Embryonic facial prominence (tissue), 1 donor: ENCODE measurements at regions not wholly inside any gene's neighbourhood (a gene's known extent, or its start where the extent isn't known, plus 50 kb on each side); places are given as distances from the start of the nearest gene placed in this dataset.

Experiments
- DNase-seq: peaks from one replicate; pipeline ENCODE4 v3.0.0-alpha.2; 2016; ENCODE audit errors: extremely low spot score

DNA sequence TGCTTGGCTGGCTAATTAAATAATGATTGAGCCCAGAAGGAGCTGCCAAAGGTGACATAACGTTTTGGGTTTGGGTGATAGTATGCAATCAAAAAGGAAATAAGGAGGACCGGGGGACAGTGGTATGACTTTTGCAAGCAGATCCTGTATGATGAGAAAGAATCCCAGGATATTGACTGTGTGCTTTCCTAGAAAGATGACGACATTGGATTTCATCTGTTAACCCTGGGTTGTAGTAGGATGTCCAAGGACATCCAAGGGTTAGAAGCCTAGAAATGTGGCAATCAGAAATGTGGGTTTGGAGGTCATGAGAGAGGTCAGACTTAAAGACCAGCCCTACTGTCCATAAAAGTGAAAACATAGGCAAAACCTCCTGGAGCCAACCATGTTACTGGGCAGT lies 50.3 kb upstream of the HMHB1 start:
- no peak for DNase-seq

DNA sequence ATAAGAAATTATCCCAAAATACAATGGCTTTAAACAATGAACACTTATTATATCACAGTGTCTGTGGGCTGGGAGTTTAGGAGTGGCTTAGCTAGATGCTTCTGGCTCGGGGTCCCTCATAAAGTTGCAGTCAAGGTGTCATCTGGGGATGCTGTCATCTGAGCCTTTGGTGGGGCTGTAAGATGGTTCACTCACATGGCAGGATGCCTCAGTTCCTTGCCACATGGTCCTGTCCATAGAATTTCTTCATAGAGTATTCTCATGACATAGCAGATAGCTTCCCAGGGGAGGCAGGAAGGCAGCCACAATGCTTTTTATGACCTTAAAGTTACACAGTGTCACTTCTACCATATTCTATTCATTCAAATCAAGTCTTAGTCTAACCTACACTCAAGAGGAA lies 51.2 kb upstream of the HMHB1 start:
- DNase-seq: no peak

DNA sequence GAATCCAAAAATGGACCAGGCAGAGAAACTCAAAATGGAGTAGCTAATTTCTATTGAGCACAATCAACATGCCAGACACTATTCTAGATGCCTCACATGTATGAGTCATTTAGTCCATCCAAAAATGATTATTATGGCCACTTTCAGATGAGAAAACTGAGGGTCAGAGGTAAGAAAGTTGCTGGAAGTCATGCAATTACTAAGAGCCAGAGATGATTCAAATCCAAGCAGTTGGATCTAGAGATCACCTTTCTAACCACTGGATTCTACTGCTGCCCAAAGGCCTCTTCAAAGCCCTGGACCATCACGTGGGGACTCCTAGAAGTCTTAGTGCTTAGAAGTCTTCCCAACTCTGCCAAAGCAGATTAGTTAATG lies 51.8 kb upstream of the HMHB1 start:
- DNase-seq: no peak

DNA sequence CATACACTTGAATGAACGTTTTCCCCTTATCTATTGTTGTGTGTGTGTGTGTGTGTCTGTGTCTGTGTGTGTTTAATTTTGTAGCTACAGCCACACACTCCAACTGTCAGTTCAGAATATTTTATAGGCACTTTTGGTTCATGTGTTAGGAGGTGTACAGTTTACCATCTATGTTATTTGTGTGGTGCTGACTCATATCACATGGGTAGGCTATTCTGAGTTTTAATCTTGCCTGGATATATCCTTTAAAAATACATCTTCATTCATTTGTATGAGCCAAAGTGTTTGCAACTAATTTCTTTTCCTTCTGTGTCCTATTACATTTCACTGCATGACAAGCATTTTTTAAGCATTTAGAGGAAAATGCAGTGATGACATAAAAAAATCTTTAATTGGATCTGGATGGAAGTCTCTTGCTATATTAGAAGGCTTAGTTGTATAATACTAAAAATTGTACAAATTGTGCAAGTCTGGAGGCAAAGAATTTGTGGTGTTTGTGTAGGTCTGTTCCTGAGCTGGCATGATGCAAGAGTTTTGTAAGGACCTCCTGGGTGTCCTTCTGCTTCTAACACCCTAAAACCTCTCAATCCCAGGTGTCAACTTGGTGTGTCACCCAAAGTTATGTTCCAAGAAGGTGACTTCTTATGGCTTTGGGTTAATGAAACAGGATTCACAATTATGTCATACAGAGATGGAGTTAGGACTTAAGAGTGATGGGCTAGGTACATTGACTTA lies 52.4 kb upstream of the HMHB1 start:
- no peak for DNase-seq

DNA sequence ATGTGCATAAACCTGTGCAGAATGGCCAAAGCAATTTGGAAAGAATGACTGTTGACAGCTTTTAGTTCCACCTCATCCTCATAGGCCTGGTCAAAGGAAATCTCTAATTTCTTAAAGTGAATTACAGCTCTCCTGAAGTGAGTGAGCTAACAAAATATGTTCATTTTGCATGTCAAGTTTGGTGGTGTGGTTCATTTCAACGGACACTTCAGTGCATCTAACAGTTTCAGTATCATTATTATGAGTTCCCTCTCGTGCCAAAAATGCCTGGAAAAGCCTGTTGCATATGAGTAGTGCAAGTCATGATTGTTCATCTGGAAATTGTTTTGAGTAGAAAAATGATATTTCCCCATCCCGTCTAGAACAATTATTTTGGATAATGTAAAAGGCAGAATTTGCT lies 53.2 kb upstream of the HMHB1 start:
- DNase-seq: no peak

DNA sequence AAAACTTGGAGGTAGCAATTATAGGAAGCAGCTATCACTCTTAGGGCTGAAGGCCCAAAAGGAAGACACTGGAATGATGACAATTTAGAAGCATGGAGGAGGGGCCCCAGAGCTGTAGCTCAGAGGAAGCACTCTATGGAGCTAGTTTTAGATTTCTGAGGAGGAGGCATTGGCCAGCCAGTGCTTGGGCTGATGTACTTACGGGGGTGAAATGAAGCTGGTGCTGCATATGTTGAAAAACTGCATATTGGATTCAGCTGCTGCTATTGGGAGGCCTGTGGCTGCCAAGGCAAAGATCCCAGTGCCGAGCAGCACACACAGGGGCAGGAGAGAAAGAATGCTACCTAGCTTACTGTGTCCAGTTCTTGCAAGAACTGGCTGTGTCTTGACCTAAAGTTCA lies 53.9 kb upstream of the HMHB1 start:
- DNase-seq: no peak

DNA sequence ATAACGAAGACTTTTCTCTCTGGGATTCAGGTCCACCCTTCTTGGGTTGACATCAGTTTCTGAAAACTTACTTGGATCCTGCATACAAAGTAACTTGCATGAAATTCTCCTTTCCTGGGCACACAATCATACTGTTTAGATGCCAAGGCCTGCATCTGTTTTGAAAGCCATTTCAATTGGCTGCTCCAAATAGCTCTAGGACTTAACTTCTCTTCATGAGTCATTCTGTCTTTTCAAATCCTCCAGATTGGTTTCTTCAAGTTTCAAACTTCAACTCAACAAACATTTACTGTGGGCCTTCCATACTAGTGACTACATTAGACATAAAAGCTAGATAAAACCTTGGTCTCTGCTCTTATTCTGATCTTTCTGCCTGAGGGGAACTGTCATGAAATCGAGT lies 54.8 kb upstream of the HMHB1 start:
- DNase-seq: no peak

DNA sequence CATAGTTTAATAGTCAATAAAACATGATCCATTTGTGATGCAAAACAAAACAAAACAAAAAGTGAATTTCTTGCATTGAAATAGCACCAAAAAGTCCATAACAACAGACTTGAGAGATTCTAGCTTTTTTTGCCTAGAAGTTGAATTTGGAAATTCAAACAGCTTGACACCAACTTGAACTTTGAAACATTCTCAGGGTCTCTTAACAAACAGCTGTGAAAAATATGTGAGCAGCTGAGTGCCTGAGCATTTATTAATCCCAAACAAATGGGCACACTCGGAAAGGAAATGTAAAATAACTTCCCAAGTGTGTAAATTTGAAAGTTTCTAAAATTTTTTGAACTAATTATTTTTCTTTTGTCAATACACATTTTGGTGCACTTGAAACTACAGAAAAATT lies 56.0 kb upstream of the HMHB1 start:
- no peak for DNase-seq

DNA sequence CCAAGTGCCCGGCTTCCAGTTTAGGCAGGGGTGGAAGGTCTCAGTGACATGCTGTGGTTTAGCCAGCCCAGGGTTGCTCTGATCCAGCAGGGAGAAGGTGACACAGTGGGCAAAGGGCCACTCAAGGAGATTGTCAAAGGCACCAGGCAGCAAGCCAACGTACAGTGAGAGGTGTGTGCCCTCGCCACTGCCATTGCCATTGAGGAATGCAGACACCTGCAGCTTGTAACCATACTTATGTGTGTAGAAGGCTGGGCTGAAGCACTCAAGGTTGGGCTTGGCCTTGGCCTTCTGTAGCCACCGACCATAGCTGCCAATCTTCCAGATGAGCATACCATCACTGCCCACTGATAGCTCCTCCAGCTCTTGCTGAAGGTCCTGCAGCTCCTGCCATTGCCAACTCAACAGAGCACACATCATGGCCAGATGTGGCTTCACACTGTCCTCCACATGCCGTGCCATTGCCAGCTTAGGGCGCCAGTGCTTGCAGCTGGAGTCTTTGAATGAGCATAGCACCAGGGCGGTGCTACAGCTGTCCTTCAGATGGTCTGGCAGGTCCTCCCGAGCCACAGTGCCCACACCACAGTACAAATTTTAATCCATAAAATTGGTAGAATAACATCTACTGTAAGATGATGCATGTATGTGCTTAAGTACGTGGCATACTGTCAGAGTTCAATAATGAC lies 59.7 kb upstream of the HMHB1 start:
- DNase-seq: no peak

DNA sequence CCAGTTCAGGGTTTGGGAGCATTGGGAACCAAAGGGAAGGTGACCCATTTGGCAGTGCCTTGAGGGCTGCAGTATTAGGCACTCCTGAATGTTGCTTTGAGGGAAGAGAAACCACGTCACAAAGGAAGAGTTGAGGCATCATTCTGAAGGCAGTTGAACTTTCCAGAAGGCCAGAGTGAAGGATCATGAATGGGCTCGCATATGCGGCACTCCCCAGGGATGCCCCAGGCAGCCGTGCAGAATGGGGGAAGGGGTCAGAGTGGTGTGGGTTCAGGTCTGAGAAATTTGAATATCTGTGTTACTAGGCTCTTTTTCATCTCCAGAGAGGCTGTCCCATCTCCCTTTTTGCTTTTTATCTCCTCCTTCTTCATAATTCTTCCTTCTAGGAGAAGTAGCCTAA lies 60.6 kb upstream of the HMHB1 start:
- DNase-seq: no peak

DNA sequence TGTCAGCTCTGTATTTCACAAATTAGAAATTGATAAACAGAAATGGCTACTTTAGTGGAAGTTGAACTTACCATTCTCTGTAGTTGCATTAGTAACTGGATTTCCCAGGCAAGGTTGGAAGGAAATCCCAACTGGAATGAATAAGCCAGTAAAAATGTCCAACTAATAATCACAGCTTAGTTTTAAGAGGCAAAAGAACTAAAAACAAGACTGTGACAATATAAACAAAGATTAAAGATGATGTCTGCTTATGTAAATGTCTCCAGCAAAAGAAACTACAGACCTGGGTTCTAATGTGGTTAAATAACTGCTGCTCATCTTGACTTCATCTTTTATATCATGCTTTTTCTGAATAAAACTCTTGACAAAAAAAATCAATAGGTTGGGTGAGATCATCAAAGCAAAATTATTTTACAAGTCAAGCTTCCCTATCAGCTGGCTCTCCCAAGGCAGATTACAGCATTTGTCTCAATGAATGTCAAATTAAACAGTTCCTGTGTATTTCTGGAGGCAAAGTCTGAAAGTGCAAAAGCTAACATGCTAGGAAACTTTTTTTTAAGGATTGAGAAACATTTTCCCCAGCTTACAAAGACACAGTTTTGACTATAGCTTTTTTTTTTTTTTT lies 62.3 kb upstream of the HMHB1 start:
- no peak for DNase-seq

DNA sequence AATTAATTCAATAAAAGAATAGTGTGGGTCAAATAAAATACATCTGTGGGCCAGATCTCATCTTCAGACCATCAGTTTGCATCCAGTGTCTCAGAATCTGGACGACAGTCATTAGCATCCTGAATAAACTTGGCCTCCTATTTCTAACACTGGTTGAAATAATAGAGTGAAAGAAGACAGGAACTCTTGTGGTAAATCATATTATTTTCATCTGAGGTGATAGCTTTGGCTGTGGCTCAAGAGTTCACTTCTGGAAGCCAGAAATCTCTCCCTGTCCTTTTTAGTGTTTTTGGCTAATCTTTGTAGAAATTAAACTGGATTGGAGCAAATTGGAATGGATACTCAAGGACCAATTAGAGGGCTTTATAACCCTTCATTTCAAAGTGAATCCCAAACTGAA lies 63.4 kb upstream of the HMHB1 start:
- DNase-seq: no peak

DNA sequence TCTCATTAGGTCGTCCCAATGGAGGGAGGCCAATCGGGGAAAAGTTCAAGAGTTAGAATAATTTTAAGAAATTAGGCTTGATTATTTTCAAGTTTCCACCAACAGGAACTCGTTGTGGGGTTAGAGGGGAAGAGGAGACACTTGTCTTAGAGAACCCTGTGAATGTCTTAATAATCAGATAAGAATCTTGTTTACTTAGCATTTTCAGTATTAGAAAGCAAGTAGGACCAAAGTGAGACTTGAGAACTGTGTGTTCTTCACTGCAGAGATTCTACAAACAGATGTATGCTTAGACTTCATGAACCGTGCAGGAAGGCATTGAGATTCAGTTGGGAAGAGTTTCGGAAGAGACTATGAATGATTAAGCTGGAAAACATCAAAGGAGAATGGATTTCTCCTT lies 69.0 kb upstream of the HMHB1 start:
- no peak for DNase-seq

DNA sequence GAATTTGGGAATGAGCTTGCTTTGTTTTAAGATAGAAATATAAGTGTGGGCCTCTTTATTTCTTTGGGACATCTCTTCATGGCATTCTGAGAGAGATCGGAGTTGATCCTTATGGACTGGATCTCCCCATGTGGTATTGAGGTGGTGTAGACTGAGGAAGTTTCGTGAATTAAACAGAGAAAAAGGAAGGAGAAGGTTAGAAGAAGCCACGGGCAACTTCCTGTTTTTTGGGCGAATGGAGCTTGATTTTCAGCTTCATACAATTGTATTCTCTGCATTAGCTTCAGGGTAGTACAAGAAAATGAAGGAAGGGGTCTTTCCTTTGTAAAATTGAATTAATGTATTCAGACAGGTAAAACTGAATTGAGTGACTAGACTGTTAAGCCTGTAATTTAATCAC lies 70.5 kb upstream of the HMHB1 start:
- DNase-seq: no peak

DNA sequence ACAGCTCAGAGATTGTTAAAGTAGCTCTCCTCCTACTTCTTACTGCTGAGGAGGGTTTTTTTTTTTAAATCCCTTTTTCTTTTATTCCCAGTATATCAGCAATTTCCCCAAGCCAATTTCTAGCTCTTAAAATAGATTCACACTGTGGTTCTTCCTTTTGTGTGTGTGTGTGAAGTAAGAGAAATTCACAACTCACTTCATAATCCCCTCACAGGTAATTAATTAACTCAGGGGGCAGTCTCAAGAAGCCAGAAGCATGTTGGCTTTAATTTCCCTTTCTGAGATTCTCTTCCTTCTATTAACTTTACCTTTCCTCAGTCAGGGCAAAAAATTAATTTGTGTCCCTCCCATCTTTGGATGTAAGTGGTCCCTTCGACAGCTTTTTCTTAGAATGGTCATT lies 71.0 kb upstream of the HMHB1 start:
- no peak for DNase-seq

DNA sequence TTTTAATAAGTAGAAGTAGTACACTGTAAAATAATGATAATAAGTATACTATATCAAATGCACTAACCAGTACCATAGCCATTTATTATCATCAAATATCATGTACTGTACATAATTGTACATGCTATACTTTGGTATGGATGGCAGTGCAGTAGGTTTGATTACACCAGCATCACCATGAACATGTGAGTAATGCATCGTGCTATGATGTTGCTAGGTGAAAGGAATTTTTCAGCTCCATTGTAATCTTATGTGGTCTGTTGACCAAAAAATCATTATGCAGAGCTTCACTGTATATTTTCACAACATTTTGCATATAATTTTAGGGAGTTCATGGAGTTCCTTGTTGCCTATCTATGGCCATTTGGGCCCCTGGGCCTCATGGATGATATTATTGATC lies 72.2 kb upstream of the HMHB1 start:
- DNase-seq: no peak

DNA sequence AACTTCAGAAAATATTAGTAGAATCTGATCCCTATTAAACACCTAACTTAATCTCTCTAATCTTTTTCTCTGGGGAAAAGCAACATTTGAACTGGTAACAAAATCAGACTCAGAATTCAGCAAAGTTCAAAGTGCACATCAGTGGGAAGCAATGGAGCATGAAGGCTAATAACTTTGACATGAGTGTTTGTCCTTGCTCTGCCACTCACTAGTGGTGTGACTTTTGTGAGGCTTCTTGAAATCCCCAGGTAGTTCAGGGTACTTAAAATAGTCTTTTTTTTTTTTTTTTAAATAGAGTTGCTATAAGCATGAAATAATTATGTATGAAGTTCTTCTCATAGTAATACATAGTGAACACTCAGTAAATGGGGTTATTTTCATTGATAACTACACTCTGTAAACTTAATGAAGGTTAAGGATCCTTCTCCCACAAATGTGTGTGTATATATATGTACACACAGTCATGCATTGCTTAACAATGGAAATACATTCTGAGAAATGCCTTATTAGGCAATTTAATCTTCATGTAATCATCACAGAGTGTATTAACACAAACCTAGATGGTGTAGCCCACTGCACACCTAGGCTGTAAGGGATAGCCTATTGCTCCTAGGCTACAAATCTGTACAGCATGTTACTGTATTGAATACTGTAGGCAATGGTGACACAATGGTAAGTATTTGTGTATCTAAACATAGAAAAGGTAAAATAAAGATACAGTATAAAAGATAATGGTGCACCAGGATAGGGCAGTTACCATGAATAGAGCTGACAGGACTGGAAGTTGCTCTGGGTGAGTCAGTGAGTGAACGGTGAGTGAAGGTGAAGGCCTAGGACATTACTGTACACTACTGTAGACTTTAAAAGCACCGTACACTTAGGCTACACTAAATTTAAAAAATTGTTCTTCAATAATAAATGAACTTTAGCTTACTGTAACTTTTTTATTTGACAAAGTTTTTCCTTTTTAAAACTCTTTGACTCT lies 73.3 kb upstream of the HMHB1 start:
- DNase-seq: no peak

DNA sequence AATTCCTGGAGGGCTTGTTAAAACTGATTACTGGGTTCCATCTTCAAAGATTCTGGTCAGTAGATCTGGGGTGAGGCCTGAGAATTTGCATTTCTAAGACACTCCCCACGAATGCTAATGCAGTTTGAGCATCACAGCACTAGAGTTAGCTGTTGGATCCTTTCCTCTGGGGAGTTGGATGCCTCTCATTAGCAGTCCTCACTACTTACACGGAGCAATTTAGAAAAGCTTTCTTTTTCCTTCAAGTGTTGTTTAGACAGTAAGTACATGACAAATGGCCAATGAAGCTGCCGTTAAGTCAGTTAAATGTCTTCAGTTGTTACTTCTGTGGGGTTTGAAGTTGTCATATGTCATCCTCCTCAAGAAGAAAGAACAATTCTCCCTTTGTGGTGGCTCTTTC lies 74.9 kb upstream of the HMHB1 start:
- no peak for DNase-seq

DNA sequence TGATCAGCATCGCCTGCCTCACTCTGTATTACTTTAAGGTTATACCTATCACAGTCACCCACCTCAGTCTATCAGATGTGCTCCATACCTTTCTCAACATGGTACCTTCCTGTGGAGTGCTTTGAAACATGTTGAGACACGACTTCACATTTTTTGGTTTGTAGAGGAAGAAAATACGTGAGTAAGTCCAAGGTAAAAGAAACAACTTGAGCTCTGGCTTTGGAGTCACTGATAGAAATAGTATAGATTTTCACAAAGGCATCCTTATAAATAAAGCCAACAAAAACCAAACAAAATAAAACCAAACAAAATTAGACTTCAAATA lies 77.5 kb upstream of the HMHB1 start:
- DNase-seq: no peak

DNA sequence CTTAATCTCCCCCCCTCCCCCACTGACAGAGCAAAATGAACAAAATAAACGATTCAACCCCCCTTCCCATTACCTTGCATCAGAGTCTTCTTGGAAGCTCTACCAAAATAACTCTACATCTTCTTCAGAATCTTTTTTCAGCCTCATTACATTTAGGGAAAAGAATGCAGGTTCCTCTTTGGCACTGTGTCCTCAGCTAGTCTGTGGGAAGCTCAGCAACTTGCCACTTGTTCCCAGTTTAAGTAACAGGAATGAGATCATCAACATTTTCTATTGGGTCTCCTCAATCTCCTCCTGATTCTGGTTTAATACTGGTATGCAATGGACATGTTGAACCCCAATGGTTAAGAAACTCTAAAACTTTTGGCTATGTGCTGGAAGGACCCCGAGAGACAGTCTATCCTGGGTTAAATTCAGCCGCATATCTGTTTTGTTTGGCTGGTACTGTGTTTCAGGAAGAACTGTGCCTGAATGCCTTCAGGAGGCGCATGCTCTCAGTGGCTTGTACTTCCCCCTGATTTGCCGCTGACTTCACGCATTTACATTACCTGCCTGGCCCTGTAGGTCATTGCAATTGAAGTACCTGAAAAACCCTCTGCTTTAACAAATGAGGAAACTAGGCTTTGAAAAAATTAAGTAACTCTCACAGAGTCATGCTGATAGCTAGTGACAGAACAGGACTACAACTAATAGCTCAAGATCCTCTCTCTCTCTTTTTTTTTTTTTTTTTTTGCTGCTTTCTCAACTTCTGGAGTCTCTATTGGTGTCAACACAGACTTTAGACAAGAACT lies 78.1 kb upstream of the HMHB1 start:
- no peak for DNase-seq

DNA sequence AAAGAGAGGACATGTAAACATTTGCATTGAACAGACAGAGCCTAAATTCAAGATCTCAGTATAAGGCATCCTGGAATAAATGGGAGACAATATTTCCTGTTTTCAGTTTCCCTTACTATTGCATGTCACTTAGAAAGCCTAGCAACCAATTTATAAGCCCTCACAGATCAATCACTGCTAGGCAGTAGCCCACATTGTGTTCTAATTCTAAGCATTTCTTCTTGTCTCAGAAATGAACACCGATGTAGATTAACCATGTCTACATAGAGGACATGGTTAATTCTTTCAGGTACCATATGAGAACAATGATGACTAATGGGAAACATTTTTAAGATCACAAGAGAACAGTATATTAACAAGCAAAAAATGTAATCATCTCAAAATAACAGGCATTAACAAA lies 79.6 kb upstream of the HMHB1 start:
- no peak for DNase-seq
